ENCODE measurements at regions not wholly inside any gene's neighbourhood (a gene's known extent, or its start where the extent isn't known, plus 50 kb on each side); places are given as distances from the start of the nearest gene placed in this dataset.

GRCh38 chr2:63658176-63658968 lies 69.6 kb downstream of the MDH1 start:
- Histone ChIP-seq H3K4me1 (ENCODE audit: control insufficient read depth in 2 of 2, insufficient read depth in 2 of 2, low read length in 2 of 2) (no peaks in the 10 kb centered on the region), H3K27ac (ENCODE audit: low read depth in 1 of 2, low read length in 1 of 2) (no peak overlapping the region), H3K36me3 (ENCODE audit: control insufficient read depth in 2 of 2, insufficient read depth in 2 of 2, low read length in 1 of 2) (no peaks in the 10 kb centered on the region), H3K4me3 (ENCODE audit: low read length in 2 of 2) (no peak overlapping the region), H3K27me3 (ENCODE audit: control insufficient read depth in 2 of 2, insufficient read depth in 1 of 2, low read length in 1 of 2) (no peaks in the 10 kb centered on the region), H3K9me3 (ENCODE audit: control insufficient read depth in 2 of 2, insufficient read depth in 1 of 2, low read length in 1 of 2) (no peaks in the 10 kb centered on the region)
- WGBS = 95% methylated on average over 3 of the region's 3 CpGs
- DNase-seq (ENCODE audit: low read depth in 6 of 9, low spot score in 9 of 9) = no peak

DNA sequence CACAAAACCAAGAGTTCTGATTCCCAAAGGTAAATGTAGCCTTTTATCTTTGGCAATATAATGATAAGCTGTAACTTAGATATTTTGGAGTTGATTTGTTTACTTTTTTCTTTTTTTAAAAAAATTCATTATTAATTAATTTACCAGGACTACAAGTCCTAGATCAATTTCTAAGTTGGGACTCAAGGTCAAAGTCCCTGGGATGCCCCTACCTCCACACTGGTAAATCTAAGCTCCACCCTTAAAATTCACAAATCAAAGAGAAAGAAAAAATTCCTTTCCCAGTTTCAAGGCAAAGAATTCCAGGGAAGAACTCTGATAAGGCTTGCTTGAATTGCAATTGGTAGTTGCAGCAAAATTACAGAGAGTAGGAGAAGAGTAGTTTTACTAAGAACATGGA lies 71.3 kb downstream of the MDH1 start:
- no peak for DNase-seq (ENCODE audit: low read depth in 6 of 9, low spot score in 9 of 9)
- Histone ChIP-seq H3K4me3 (ENCODE audit: low read length in 2 of 2) (no peak overlapping the region), H3K4me1 (ENCODE audit: control insufficient read depth in 2 of 2, insufficient read depth in 2 of 2, low read length in 2 of 2) (no peaks in the 10 kb centered on the region), H3K27ac (ENCODE audit: low read depth in 1 of 2, low read length in 1 of 2) (no peak overlapping the region), H3K36me3 (ENCODE audit: control insufficient read depth in 2 of 2, insufficient read depth in 2 of 2, low read length in 1 of 2) (no peaks in the 10 kb centered on the region), H3K9me3 (ENCODE audit: control insufficient read depth in 2 of 2, insufficient read depth in 1 of 2, low read length in 1 of 2) (no peaks in the 10 kb centered on the region), H3K27me3 (ENCODE audit: control insufficient read depth in 2 of 2, insufficient read depth in 1 of 2, low read length in 1 of 2) (no peaks in the 10 kb centered on the region)

- DNase-seq (ENCODE audit: low read depth in 6 of 9, low spot score in 9 of 9) = no peak
- no peaks in the 10 kb centered on the region for H3K4me1 ChIP-seq (ENCODE audit: control insufficient read depth in 2 of 2, insufficient read depth in 2 of 2, low read length in 2 of 2)
- H3K4me3 ChIP-seq (ENCODE audit: low read length in 2 of 2) = no peak overlapping the region
- H3K9me3 ChIP-seq (ENCODE audit: control insufficient read depth in 2 of 2, insufficient read depth in 1 of 2, low read length in 1 of 2) = no peaks in the 10 kb centered on the region
- H3K36me3 ChIP-seq (ENCODE audit: control insufficient read depth in 2 of 2, insufficient read depth in 2 of 2, low read length in 1 of 2) = no peaks in the 10 kb centered on the region
- no peak overlapping the region for H3K27ac ChIP-seq (ENCODE audit: low read depth in 1 of 2, low read length in 1 of 2)
- no peaks in the 10 kb centered on the region for H3K27me3 ChIP-seq (ENCODE audit: control insufficient read depth in 2 of 2, insufficient read depth in 1 of 2, low read length in 1 of 2)
Observed at GRCh38 chr2:63661076-63661475, 72.3 kb downstream of the MDH1 start.

GRCh38 chr2:63662028-63662804 lies 73.5 kb downstream of the MDH1 start:
- 91% methylated on average over 3 of the region's 3 CpGs for WGBS
- no peak for DNase-seq (ENCODE audit: low read depth in 6 of 9, low spot score in 9 of 9)
- Histone ChIP-seq H3K4me1 (ENCODE audit: control insufficient read depth in 2 of 2, insufficient read depth in 2 of 2, low read length in 2 of 2) (no peaks in the 10 kb centered on the region), H3K4me3 (ENCODE audit: low read length in 2 of 2) (no peak overlapping the region), H3K27me3 (ENCODE audit: control insufficient read depth in 2 of 2, insufficient read depth in 1 of 2, low read length in 1 of 2) (no peaks in the 10 kb centered on the region), H3K36me3 (ENCODE audit: control insufficient read depth in 2 of 2, insufficient read depth in 2 of 2, low read length in 1 of 2) (no peaks in the 10 kb centered on the region), H3K9me3 (ENCODE audit: control insufficient read depth in 2 of 2, insufficient read depth in 1 of 2, low read length in 1 of 2) (no peaks in the 10 kb centered on the region), H3K27ac (ENCODE audit: low read depth in 1 of 2, low read length in 1 of 2) (no peak overlapping the region)

- Histone ChIP-seq H3K4me1 (ENCODE audit: control insufficient read depth in 2 of 2, insufficient read depth in 2 of 2, low read length in 2 of 2) (no peaks in the 10 kb centered on the region), H3K27ac (ENCODE audit: low read depth in 1 of 2, low read length in 1 of 2) (no peak overlapping the region), H3K27me3 (ENCODE audit: control insufficient read depth in 2 of 2, insufficient read depth in 1 of 2, low read length in 1 of 2) (no peaks in the 10 kb centered on the region), H3K36me3 (ENCODE audit: control insufficient read depth in 2 of 2, insufficient read depth in 2 of 2, low read length in 1 of 2) (no peaks in the 10 kb centered on the region), H3K9me3 (ENCODE audit: control insufficient read depth in 2 of 2, insufficient read depth in 1 of 2, low read length in 1 of 2) (no peaks in the 10 kb centered on the region), H3K4me3 (ENCODE audit: low read length in 2 of 2) (no peak overlapping the region)
- no peak for DNase-seq (ENCODE audit: low read depth in 6 of 9, low spot score in 9 of 9)
- WGBS = 90% methylated on average over 3 of the region's 3 CpGs
Observed at GRCh38 chr2:63663013-63663864, 74.5 kb downstream of the MDH1 start.

DNA sequence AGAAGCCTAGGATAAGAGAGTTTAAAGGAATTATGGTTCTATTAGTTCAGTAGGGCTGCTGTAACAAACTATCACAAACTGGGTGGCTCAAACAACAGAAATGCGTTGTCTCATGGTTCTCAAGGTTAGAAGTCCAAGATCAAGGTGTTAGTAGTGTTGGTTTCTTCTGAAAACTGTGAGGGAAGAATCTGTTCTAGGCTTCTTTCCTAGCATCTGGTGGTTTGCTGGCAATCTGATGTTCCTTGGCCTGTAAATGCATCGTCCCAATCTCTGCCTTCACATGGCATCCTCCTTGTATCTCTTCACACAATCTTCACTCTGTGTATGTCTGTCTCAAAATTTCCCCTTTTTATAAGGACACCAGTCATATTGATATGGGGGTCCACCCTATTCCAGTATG lies 76.3 kb downstream of the MDH1 start:
- no peaks in the 10 kb centered on the region for H3K36me3 ChIP-seq (ENCODE audit: control insufficient read depth in 2 of 2, insufficient read depth in 2 of 2, low read length in 1 of 2)
- no peaks in the 10 kb centered on the region for H3K4me1 ChIP-seq (ENCODE audit: control insufficient read depth in 2 of 2, insufficient read depth in 2 of 2, low read length in 2 of 2)
- DNase-seq (ENCODE audit: low read depth in 6 of 9, low spot score in 9 of 9) = no peak
- H3K9me3 ChIP-seq (ENCODE audit: control insufficient read depth in 2 of 2, insufficient read depth in 1 of 2, low read length in 1 of 2) = no peaks in the 10 kb centered on the region
- H3K4me3 ChIP-seq (ENCODE audit: low read length in 2 of 2) = no peak overlapping the region
- H3K27ac ChIP-seq (ENCODE audit: low read depth in 1 of 2, low read length in 1 of 2) = no peak overlapping the region
- no peaks in the 10 kb centered on the region for H3K27me3 ChIP-seq (ENCODE audit: control insufficient read depth in 2 of 2, insufficient read depth in 1 of 2, low read length in 1 of 2)
- WGBS = 76% methylated on average over 2 of the region's 2 CpGs

DNA sequence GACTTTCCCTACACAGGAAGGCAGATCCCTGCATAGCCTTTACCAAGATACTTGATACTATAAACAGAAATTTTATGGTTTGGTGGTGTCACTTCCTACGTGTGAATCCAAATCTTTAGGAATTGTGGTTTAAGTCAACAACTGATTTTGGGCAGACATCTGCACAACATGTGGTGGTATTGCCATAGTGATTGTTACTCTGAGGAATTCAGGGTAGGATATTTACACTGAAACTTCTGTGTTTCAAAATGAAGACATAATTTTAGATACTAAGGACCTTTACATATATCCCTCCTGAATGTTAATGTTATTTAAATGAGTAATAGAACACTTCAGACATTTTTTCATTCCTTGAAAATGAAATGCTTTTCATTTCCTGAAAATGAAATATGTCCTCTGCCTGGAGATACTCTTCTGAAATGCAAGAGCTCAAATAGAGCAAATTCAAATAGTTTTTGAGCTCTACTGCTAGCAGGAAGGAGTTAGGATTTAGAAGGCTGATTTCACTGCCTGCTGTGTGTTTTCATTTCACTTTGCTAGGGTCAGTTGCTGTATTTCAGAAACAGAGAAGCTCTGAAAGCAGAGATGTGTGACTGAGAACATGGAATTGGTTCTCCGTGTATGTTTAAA lies 77.2 kb downstream of the MDH1 start:
- Histone ChIP-seq H3K9me3 (ENCODE audit: control insufficient read depth in 2 of 2, insufficient read depth in 1 of 2, low read length in 1 of 2) (no peaks in the 10 kb centered on the region), H3K4me1 (ENCODE audit: control insufficient read depth in 2 of 2, insufficient read depth in 2 of 2, low read length in 2 of 2) (no peaks in the 10 kb centered on the region), H3K27me3 (ENCODE audit: control insufficient read depth in 2 of 2, insufficient read depth in 1 of 2, low read length in 1 of 2) (no peaks in the 10 kb centered on the region), H3K36me3 (ENCODE audit: control insufficient read depth in 2 of 2, insufficient read depth in 2 of 2, low read length in 1 of 2) (no peaks in the 10 kb centered on the region), H3K4me3 (ENCODE audit: low read length in 2 of 2) (no peak overlapping the region), H3K27ac (ENCODE audit: low read depth in 1 of 2, low read length in 1 of 2) (no peak overlapping the region)
- DNase-seq (ENCODE audit: low read depth in 6 of 9, low spot score in 9 of 9) = no peak
- WGBS = 66% methylated on average over 2 of the region's 2 CpGs

- Histone ChIP-seq H3K27me3 (ENCODE audit: control insufficient read depth in 2 of 2, insufficient read depth in 1 of 2, low read length in 1 of 2) (no peaks in the 10 kb centered on the region), H3K36me3 (ENCODE audit: control insufficient read depth in 2 of 2, insufficient read depth in 2 of 2, low read length in 1 of 2) (no peaks in the 10 kb centered on the region), H3K4me3 (ENCODE audit: low read length in 2 of 2) (no peak overlapping the region), H3K4me1 (ENCODE audit: control insufficient read depth in 2 of 2, insufficient read depth in 2 of 2, low read length in 2 of 2) (no peaks in the 10 kb centered on the region), H3K27ac (ENCODE audit: low read depth in 1 of 2, low read length in 1 of 2) (no peak overlapping the region), H3K9me3 (ENCODE audit: control insufficient read depth in 2 of 2, insufficient read depth in 1 of 2, low read length in 1 of 2) (no peaks in the 10 kb centered on the region)
- DNase-seq (ENCODE audit: low read depth in 6 of 9, low spot score in 9 of 9) = no peak
- WGBS = 92% methylated on average over 3 of the region's 3 CpGs
Observed at GRCh38 chr2:63667132-63667700, 78.5 kb downstream of the MDH1 start.

Data from thymus (tissue), 11 donors.